PC-9 (cell line): ENCODE measurements at regions not wholly inside any gene's neighbourhood (a gene's known extent, or its start where the extent isn't known, plus 50 kb on each side); places are given as distances from the start of the nearest gene placed in this dataset.

Experiments
- CTCF ChIP-seq: fragments of 200-600 bp; sonication (generic); conservative IDR thresholded peaks from 2 replicates; pipeline ENCODE4 v1.6.1; 2017; ENCODE audit warnings: mixed run types, antibody characterized with exemption, mild to moderate bottlenecking, moderate library complexity
- EZH2 ChIP-seq: fragments of 200-600 bp; sonication (generic); IDR thresholded peaks from 2 replicates; pipeline ENCODE4 v1.8.0; 2017; ENCODE audit warnings: antibody characterized with exemption, low read depth

GRCh38 chr21:36232641-36233040, 76.0 kb downstream of the DOP1B start:
- TF ChIP-seq CTCF (no peak), EZH2 (no peak)
